Right kidney (tissue), 1 donor: ENCODE measurements at regions not wholly inside any gene's neighbourhood (a gene's known extent, or its start where the extent isn't known, plus 50 kb on each side); places are given as distances from the start of the nearest gene placed in this dataset.

ENCODE experiments used
- DNase-seq: peaks from one replicate; pipeline ENCODE4 v3.0.0-alpha.2; 2016

GRCh38 chr1:57858740-57859139, 434.9 kb upstream of the DAB1 start:
- DNase-seq = no peak

GRCh38 chr1:57857809-57858208, 433.9 kb upstream of the DAB1 start:
- no peak for DNase-seq

- no peak for DNase-seq
Measured at GRCh38 chr1:57854436-57854835, 430.6 kb upstream of the DAB1 start.

- DNase-seq = no peak
Measured at GRCh38 chr1:57850176-57850940, 426.5 kb upstream of the DAB1 start.

- DNase-seq = no peak
Measured at GRCh38 chr1:57848406-57848805, 424.5 kb upstream of the DAB1 start.

- no peak for DNase-seq
Measured at GRCh38 chr1:57845041-57845440, 421.2 kb upstream of the DAB1 start.

GRCh38 chr1:57844382-57844980, 420.6 kb upstream of the DAB1 start:
- no peak for DNase-seq

GRCh38 chr1:57843760-57844159, 419.9 kb upstream of the DAB1 start:
- no peak for DNase-seq

- no peak for DNase-seq
Measured at GRCh38 chr1:57839526-57839925, 415.7 kb upstream of the DAB1 start.

- DNase-seq = no peak
Measured at GRCh38 chr1:57839067-57839466, 415.2 kb upstream of the DAB1 start.

- no peak for DNase-seq
Measured at GRCh38 chr1:57835620-57836019, 411.8 kb upstream of the DAB1 start.

- no peak for DNase-seq
Measured at GRCh38 chr1:57833296-57833695, 409.4 kb upstream of the DAB1 start.

GRCh38 chr1:57832612-57833011, 408.8 kb upstream of the DAB1 start:
- DNase-seq = no peak

GRCh38 chr1:57831624-57832023, 407.8 kb upstream of the DAB1 start:
- no peak for DNase-seq

GRCh38 chr1:57826535-57826934, 402.7 kb upstream of the DAB1 start:
- DNase-seq = no peak

- no peak for DNase-seq
Measured at GRCh38 chr1:57824535-57824934, 400.7 kb upstream of the DAB1 start.

- DNase-seq = no peak
Measured at GRCh38 chr1:57820356-57821095, 396.7 kb upstream of the DAB1 start.

- no peak for DNase-seq
Measured at GRCh38 chr1:57819893-57820292, 396.0 kb upstream of the DAB1 start.

GRCh38 chr1:57803586-57803985, 379.7 kb upstream of the DAB1 start:
- DNase-seq = no peak

GRCh38 chr1:57800376-57800775, 376.5 kb upstream of the DAB1 start:
- DNase-seq = no peak

GRCh38 chr1:57799490-57800115, 375.7 kb upstream of the DAB1 start:
- DNase-seq = no peak

- DNase-seq = no peak
Measured at GRCh38 chr1:57798543-57798942, 374.7 kb upstream of the DAB1 start.

GRCh38 chr1:57797084-57797483, 373.2 kb upstream of the DAB1 start:
- no peak for DNase-seq
